Testis (tissue), 2 donors: ENCODE measurements at regions not wholly inside any gene's neighbourhood (a gene's known extent, or its start where the extent isn't known, plus 50 kb on each side); places are given as distances from the start of the nearest gene placed in this dataset.

ENCODE experiments used
- CTCF ChIP-seq, 3 experiments: fragments of 450-650 bp in 2 of 3; fragments of 200-600 bp in 1 of 3; sonication (generic) in 1 of 3; IDR thresholded peaks; one replicate each; pipeline ENCODE4 v1.5.1; 2016 to 2019; ENCODE audit warnings: antibody characterized with exemption in 3 of 3, mild to moderate bottlenecking in 2 of 3, moderate library complexity in 1 of 3
- POLR2A ChIP-seq: fragments of 450-650 bp; IDR thresholded peaks from one replicate; pipeline ENCODE4 v1.6.1; 2017; ENCODE audit warnings: antibody characterized with exemption, mild to moderate bottlenecking, moderate library complexity

- TF ChIP-seq CTCF (IDR thresholded peaks at IDR 0.05) (no peak), POLR2A (no peak)
These were observed 456.9 kb downstream of the BRD1 start for GRCh38 chr22:49370627-49371301.
